ENCODE measurements at regions not wholly inside any gene's neighbourhood (a gene's known extent, or its start where the extent isn't known, plus 50 kb on each side); places are given as distances from the start of the nearest gene placed in this dataset.
"Not testable (repeated sequence)": the region's sequence is repeated elsewhere in the genome, so short reads cannot be mapped to it uniquely, and the experiment has no call there.

- TF ChIP-seq, protein P1, sequence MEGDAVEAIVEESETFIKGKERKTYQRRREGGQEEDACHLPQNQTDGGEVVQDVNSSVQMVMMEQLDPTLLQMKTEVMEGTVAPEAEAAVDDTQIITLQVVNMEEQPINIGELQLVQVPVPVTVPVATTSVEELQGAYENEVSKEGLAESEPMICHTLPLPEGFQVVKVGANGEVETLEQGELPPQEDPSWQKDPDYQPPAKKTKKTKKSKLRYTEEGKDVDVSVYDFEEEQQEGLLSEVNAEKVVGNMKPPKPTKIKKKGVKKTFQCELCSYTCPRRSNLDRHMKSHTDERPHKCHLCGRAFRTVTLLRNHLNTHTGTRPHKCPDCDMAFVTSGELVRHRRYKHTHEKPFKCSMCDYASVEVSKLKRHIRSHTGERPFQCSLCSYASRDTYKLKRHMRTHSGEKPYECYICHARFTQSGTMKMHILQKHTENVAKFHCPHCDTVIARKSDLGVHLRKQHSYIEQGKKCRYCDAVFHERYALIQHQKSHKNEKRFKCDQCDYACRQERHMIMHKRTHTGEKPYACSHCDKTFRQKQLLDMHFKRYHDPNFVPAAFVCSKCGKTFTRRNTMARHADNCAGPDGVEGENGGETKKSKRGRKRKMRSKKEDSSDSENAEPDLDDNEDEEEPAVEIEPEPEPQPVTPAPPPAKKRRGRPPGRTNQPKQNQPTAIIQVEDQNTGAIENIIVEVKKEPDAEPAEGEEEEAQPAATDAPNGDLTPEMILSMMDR (IDR thresholded peaks at IDR 0.05; ENCODE audit: poor library complexity), result not testable (repeated sequence)
- TF ChIP-seq EZH2 (IDR thresholded peaks at IDR 0.05; ENCODE audit: borderline replicate concordance); EZH2phosphoT487 (IDR thresholded peaks at IDR 0.05; ENCODE audit: low read depth, severe bottlenecking, unreplicated experiment): not testable (repeated sequence)
Observed at GRCh38 chr6:56824431-56824830, 130.5 kb upstream of the BEND6 start.
